HTR-8/SVneo (cell line): ENCODE measurements at regions not wholly inside any gene's neighbourhood (a gene's known extent, or its start where the extent isn't known, plus 50 kb on each side); places are given as distances from the start of the nearest gene placed in this dataset.

Source experiments
- DNase-seq: peaks from one replicate; pipeline ENCODE4 v3.0.0; 2011; ENCODE audit warnings: low spot score, mixed read lengths; ENCODE audit not compliant: insufficient read length
- FAIRE-seq: peaks from 2 replicates; lab custom pipeline; 2011; peaks lifted over from hg19 to GRCh38; lab: Jason Lieb, UNC

DNA sequence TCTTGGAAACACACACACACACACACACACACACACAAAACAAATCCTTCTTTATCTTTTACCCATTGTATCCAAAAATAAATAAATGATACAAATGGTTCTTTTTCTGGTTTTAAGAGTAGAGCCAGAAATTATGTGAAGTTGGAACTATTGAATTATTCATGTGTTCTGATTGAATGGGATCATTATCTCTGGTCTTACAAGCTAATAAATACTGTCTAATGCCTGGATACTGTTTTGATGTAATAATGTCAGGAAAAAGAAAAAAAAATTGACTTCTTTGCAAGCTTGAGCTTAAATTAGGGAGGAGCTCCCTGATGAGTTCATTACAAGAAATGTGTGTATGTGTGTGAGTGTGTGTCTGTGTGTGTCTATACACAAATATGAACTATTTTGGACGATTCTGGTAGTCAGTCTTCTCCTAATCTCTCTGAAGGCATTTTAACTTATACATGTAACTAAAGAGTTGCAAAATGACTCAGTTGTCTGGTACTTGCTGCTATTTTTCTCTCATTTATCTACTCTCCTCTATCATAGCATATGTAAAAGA, 507.2 kb upstream of the AGTR1 start:
- FAIRE-seq = no peak
- DNase-seq = no peak

DNA sequence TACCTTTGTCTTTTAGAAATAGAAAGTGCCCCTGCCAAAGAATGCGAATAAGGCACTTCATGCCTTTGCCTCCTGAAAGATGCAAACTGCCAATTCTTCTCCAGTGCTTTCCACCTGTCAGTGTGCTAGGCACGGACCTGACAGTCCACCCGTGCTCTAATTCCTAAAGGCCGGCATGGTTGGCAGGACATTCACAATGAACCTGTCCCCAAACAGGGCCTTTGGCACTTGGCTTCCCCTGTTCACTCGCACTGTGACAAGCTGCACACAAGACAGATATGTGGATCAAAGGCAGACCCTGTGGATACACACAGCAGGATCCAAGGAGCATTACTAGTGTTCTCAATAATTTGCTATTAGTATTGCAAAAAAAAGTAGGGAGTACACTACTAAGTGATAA, 505.7 kb upstream of the AGTR1 start:
- FAIRE-seq (no peak), DNase-seq (no peak)

DNA sequence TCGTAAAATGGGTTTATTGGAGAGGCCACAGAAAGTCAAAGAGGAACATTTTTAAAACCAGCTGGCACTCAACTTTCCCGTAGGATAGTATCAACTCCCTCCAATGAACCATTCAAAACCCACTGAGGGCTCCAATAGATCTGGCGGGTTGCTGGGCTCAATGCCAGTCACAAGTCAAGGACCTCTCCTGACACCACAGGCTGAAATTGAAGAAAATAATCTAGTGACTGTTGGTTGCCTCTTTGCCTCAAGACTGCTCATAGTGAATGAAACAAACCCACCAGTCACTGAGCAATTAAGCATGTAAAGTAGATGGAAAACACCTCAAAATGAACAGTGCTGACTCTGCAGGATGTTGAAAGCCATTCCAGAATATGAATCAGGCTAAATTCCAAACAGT, 500.6 kb upstream of the AGTR1 start:
- DNase-seq (no peak), FAIRE-seq (no peak)

DNA sequence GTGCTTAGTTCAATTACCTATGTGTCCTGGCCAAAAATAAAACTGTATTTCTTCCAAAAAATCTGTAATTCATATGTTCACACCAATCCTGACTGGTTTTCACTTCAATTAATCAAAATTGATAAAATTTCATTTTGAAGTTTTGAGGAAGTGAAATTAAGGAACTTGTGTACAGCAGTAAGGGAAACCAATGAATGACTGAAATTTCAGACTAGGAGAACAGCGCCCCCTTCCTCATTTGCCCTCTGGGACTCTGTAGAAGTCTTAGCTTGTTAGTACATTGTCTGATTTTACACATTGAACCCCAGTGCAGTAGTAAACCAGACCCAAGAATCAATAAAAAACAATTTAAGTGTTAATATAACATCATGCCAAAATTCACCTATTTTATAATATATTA, 495.3 kb upstream of the AGTR1 start:
- no peak for DNase-seq
- FAIRE-seq = no peak

DNA sequence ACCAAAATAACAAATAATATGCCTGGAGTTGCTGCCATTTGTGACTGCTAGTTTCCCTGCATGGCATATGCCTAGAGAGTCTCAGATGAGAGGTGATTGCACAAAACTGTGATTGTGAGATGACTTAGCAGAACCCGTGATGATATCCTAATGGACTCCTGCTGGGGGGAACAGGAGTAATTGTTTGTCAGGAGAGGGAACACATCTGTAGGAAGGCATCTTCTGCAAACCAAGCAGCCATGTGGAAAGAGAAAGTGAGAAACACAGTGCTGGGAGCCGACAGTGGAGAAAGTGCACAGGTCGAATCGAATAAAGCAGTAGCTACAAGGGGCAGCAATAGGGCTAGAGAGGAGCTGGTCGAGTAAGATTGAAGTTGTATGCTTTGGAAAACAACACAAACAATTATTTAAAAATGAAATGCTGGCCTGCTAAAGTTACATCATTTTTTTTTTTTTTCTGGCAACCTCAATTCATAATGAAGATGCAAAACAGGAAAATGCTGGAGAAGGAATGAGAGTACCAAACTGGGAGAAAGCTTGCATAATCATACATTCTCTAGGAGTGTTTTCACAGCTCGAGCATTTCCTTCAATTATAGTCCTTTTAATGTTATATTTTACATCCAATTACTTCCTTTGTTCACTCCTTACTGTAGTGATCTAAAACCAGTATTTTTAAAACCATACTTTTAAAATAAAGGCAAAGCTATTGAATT, 494.2 kb upstream of the AGTR1 start:
- DNase-seq (no peak), FAIRE-seq (no peak)

DNA sequence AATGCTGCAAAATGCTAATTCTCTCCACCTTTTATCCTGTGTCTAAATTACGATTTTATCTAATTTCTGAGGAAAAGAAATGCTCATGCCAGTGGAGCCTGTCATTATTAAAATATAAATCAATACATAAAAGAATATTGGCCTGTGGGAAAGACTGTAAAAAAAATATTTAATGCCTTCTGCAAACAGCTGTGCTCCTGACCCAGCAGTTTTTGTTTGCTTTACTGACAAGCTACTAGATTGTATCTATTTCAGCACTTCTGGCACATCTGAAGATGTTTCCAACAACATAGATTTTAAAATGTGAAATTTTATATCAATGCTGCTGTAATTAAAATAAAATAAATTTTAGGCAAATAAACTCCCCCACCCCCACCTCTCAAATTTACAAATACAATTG, 493.6 kb upstream of the AGTR1 start:
- DNase-seq = no peak

DNA sequence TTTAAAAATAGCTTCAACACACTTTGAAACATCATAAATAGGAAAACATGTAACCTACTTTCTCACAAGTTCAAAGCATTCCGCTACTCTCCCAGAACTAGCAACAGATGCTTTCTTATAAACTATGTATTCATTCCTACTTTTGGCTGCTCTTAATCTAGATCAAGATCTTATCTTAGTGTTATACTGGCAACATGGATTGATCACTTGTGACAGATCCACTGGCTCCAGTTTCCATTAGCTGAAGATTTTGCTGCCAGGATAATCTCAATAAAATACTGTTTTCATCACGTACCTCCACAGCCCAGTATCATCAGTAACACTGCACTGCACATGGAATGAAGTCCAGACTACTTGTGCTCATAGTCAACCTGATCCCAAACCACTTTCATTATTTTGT, 491.7 kb upstream of the AGTR1 start:
- no peak for FAIRE-seq
- no peak for DNase-seq

More for the DNA sequence above, 493.6 kb upstream of the AGTR1 start:
- no peak for FAIRE-seq

DNA sequence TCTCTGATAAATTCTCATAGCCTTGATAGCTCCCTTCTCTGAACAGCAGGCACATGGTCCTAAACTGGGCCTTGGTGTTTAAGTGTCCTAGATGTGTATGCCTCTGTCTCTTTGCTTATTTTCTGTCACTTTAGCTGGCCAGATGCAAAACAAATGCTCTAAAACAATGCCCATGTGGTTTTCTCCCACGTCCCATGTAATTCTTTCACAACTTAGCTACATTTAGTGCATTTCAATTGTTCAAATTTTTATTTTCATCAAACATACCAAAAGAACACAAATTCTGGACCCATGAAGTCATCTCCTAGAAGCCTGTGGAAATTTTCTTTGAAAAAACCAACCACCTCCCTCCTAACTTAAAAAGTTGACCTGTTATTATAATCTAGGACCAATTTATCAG, 491.3 kb upstream of the AGTR1 start:
- no peak for FAIRE-seq

DNA sequence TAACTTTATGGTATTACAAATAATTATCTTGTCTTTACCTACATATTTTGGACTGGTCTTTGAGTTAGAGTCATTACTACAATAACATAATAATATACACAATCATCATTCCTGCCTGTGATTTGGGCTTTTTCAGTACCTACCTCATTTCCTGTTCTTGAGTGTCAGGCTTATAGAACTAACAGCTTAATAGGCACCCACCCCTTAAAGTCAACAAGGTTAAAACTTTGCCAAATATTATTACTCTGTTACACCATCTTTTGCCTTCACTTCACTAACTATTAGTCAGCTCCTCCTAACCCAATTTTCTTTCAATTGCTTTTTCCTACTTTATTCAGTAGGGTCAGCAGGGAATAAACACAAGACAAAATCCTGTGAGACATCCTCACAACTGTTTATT, 488.7 kb upstream of the AGTR1 start:
- no peak for FAIRE-seq
- DNase-seq = no peak

More for the DNA sequence above, 491.3 kb upstream of the AGTR1 start:
- DNase-seq = no peak

DNA sequence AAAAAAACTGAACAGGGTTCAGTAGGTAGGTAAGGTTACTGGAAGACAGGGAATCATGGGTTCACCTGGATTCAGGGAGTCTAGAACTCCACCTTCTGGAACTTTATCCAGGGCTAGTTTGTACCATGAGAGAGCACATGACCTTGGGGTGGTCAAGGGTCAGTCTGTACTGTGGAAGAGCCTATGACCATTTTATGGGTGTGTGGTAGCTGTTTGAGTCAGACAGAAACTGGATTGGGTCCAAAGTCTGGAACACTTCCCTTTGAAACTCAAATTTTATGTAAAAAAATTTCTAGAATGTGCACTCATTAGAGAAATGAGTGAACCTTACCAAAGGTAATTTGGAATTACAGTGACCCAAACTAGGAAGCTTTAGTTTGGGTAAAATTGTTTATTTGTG, 486.0 kb upstream of the AGTR1 start:
- DNase-seq (no peak), FAIRE-seq (no peak)

DNA sequence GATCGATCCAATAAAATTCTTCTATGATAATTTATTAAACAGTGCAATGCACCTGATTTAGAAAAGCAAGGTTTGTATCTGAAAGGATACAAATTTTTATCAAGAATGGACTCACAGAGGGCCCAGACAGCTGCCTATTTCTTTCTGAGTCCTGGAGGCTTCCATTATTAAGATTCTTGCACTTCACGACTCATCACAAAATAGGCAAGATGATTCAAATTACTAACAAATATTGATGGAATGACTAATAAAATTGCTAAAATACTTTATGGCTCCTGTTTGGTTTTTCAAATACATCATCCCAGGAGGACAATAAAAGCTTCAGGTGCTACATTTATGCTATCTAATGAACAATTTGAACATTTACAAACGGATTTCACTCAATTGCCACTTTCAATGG, 483.0 kb upstream of the AGTR1 start:
- DNase-seq (no peak), FAIRE-seq (no peak)

DNA sequence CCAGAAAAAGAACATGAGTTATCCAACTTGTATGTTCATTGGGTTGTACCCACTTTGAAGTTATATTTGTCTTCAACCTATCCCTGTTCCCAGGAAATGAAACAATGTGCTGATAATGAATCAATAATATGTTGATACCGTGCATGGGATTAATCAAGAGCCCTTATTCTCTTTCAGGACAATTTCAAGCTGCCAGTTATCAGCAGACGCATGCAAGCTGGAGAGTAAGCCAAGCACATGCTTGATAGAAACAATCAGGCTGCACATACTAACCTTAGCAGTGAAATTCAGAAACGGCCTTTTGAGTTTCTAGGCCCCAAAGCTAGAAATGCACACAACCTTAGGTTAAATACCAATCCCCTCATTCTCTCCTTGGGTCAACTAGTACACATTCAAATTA, 480.4 kb upstream of the AGTR1 start:
- no peak for FAIRE-seq
- no peak for DNase-seq

DNA sequence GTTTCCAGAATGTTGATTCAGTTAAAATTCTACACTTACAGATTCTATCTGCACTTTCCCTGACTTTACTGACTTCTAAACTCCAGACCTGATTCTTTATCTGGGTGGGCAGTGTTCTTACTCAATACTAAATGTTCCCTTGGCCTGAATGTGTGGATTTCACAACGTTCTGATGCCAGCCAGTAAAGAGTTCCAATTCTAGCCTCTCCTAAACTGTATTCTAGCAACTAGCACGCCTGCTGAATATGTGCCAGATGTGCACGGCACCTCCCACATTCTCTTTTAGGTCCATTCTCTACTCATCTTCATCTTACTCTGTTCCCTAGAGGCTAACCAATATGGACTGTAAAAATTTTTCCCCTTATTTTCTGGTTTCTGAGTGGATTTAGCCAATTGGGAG, 479.5 kb upstream of the AGTR1 start:
- DNase-seq (no peak), FAIRE-seq (no peak)

DNA sequence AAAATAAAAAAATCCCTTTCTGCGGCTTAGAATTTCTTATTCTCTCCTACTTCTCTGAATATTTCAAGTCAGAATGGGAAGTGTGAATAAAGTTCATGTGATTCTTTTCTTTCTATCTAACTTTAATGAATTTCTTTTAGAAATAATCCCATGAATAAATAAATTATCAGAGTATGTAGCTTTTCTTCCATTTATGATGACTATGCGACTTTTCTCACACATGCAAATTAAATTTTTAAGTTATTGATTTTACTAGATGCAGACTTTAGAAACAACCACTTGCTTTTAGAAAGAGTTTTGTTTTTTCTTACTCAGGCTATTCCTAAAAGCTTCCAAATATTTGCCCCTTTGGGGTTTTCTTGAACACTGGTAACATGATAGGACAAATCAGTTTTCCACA, 477.7 kb upstream of the AGTR1 start:
- no peak for FAIRE-seq

DNA sequence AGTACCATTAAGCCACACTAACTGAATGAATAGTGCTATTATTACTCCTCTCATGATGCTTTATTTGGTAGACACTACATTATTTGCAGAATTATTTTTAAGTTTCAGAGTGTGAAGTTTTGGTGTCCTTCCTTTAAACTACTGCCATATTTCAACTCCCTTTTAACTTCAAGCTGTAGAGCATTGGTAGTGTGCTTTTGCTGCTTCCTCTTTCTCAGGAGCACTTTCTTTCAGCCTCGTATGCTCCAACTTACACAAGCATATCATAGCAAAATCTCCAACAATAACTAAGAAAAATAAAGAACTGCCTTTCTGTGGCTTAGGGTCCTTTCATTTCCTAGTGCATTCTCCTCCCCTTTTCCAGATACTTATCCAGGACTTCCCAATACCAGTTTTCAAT, 476.4 kb upstream of the AGTR1 start:
- FAIRE-seq (no peak), DNase-seq (no peak)

More for the DNA sequence above, 477.7 kb upstream of the AGTR1 start:
- DNase-seq = no peak

DNA sequence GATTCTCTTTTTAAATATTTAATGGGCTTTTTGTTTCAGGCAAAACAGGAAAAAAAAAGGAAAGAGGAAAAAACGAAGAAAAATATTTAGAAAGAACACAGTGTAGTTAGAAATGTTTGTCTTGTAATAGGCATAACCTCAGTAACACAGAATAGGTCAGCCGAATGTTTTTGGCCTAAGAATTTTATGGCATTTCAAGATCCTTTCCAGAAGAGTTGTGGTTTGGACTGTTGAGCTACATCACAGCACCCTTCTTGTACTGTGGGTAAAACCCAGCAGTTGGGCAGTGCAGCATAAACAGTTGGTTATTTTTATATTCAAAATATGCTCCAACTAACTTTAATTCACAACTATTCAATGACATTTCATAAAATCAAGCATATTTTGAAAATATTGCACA, 474.4 kb upstream of the AGTR1 start:
- FAIRE-seq (no peak), DNase-seq (no peak)

DNA sequence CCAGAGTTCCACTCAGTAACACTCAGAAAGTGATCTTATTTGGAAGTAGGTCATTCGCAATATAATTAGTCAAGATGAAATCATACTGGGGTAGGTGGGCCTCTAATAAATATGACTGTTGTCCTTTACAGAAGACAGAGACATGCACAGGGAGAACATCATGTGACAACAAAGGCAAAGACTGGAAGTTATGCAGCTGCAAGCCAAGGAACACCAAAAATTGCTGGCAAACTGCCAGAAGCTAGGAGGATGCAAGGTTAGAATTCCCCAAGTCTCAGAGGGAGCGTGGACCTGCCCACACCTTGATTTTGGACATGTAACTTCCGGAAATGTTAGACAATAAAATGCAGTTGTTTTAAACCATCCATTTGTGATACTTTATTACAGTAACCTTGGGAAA, 471.5 kb upstream of the AGTR1 start:
- DNase-seq (no peak), FAIRE-seq (no peak)

DNA sequence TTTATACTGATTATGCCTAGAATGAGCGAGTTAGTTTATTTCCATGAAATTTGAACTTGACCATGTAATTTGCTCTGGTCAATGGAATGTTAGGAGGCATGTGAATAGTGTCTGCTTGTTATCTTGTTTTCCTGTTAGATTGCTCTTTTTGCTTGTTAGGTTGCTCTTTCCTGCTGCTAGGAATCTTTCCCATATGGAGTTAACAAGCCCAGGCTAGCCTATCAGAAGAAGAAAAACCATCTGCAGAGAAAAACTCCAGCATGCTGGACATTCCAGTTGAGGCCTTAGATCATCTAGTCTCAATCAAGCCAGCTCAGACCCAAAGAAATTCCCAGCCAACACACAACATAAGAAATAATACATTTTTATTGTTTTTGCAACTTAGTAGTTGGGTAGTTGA, 470.2 kb upstream of the AGTR1 start:
- FAIRE-seq = no peak
- peak; percentile 3 for DNase-seq

DNA sequence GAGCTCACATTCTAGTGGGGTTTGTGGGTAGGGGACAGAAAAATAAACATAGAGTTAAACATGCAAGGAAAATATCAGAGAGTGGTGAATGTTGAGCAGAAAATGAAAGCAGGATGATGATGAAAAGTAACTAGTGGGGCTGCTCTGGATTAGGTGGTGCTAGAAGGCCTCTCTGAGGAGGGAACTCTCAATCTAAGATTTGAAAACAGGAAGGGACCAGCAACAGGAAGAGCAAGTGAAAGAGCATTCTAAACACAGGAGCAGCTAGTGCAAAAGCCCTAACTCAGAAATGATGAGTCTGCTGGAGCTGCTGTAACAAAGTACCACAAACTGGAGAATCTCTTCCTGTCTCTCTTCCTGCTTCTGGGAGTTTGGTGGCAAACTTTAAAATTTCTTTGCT, 468.6 kb upstream of the AGTR1 start:
- DNase-seq (no peak), FAIRE-seq (no peak)

DNA sequence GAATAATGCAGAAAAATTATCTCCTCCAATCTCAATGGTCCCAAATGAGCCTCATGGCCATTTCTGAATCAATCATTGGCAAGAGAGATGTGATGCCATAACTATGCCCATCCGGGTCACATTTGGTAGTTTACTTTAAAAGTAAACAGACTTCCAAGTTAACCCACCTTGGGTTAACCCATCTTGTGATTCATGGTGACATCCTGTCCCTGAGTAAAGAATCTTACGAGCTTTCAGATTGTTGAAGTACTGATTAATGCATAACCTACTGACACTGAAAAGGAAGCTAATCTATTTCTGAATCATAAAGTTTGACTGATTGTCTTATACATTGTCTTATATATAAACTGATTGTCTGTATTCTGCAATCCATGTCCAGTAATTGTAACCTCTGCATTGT, 467.2 kb upstream of the AGTR1 start:
- DNase-seq = no peak
- FAIRE-seq = no peak

DNA sequence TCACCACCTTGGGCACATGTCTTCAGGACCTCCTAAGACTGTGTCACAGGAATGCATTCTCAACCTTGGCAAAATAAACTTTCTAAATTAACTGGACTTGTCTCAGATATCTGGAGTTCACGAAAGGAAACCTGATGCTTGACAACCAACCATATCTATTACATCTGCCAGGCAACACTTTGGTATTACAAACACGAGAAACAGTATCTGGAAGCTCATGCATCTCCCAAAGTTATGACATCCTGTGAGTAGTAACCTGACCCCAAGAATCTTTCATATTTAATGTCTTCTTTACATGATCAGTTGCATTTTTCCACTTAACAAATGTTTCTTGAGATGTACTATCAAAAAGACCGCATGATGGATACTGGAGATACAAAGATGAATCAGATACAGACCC, 465.3 kb upstream of the AGTR1 start:
- DNase-seq = no peak
- no peak for FAIRE-seq

DNA sequence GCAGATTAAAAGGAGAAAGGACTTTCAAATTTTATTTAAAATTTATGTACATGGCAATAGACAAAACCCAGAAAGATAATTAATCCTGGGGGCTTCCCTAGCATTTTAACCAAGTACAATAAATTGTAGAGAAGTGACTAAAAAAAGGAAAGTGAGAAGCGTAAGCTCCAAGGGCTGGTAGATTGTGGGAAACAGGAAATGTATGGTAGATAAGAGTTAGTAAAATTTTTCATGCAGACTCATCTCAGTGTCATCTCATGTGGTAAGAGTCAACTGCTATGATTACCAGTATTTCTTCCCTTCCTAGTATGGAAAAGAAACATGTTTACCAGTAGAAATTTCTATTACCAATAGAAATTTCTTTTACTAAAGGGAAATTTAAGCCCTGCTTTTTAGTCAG, 464.3 kb upstream of the AGTR1 start:
- DNase-seq (no peak), FAIRE-seq (no peak)
